SU-DHL-6 (cell line): ENCODE measurements at regions not wholly inside any gene's neighbourhood (a gene's known extent, or its start where the extent isn't known, plus 50 kb on each side); places are given as distances from the start of the nearest gene placed in this dataset.
A peak's percentile ranks its signal among the peaks of the same experiment; 100 is the strongest.

Source experiments
- H2AFZ ChIP-seq: fragments of 200-600 bp; sonication (generic); 2 replicates; pipeline ENCODE4 v1.6.1; 2014; ENCODE audit warnings: low read depth, mild to moderate bottlenecking, moderate library complexity, mixed read lengths, antibody characterized with exemption, low read length; ENCODE audit not compliant: severe bottlenecking
- H3F3A ChIP-seq: fragments of 200-600 bp; shearing (Covaris generic); 2 replicates; pipeline ENCODE4 v1.6.0; 2016; ENCODE audit warnings: antibody characterized with exemption, mild to moderate bottlenecking; ENCODE audit not compliant: insufficient read depth
- H3K27ac ChIP-seq: fragments of 200-600 bp; sonication (generic); 2 replicates; pipeline ENCODE4 v1.5.1; 2016; ENCODE audit warnings: low read depth, mild to moderate bottlenecking, low read length, moderate library complexity, mixed read lengths
- H3K27me3 ChIP-seq: fragments of 200-600 bp; sonication (generic), shearing (Covaris generic); 2 replicates; pipeline ENCODE4 v1.6.0; 2014; ENCODE audit warnings: mild to moderate bottlenecking, low read length
- H3K36me3 ChIP-seq: fragments of 200-600 bp; sonication (generic); 2 replicates; pipeline ENCODE4 v1.6.1; 2014; ENCODE audit warnings: mild to moderate bottlenecking, low read length, mixed read lengths
- H3K4me2 ChIP-seq: fragments of 300-600, 200-600 bp; shearing (Covaris generic), sonication (generic); 2 replicates; pipeline ENCODE4 v1.6.0; 2014; ENCODE audit warnings: low read length, low read depth, mild to moderate bottlenecking; ENCODE audit not compliant: poor library complexity, severe bottlenecking
- H3K4me3 ChIP-seq: fragments of 200-600 bp; sonication (generic); 2 replicates; pipeline ENCODE4 v1.5.1; 2014; ENCODE audit warnings: antibody characterized with exemption, low read length, mild to moderate bottlenecking, mixed read lengths; ENCODE audit not compliant: insufficient read depth, poor library complexity, severe bottlenecking
- H3K79me2 ChIP-seq: fragments of 200-600 bp; sonication (generic); 2 replicates; pipeline ENCODE4 v1.6.1; 2014; ENCODE audit warnings: mild to moderate bottlenecking, low read length, moderate library complexity; ENCODE audit not compliant: insufficient read depth
- H3K9ac ChIP-seq: fragments of 200-600 bp; sonication (generic); 2 replicates; pipeline ENCODE4 v1.7.0; 2014; ENCODE audit warnings: mild to moderate bottlenecking, low read length
- H3K9me2 ChIP-seq: fragments of 200-600 bp; sonication (generic); replicated peaks from 2 replicates; pipeline ENCODE4 v1.6.1; 2014; ENCODE audit warnings: low read length; ENCODE audit not compliant: insufficient read depth
- H3K9me3 ChIP-seq: fragments of 200-600 bp; sonication (generic); 2 replicates; pipeline ENCODE4 v1.6.1; 2014; ENCODE audit warnings: low read length, mixed read lengths; ENCODE audit not compliant: insufficient read depth
- H4K20me1 ChIP-seq: fragments of 200-600 bp; sonication (generic); 2 replicates; pipeline ENCODE4 v1.6.1; 2014; ENCODE audit warnings: low read depth, mild to moderate bottlenecking, antibody characterized with exemption, low read length, moderate library complexity, mixed read lengths
- CTCF ChIP-seq: fragments of 200-600 bp; sonication (generic); IDR thresholded peaks from one replicate; pipeline ENCODE4 v1.5.1; 2017; ENCODE audit warnings: antibody characterized with exemption, mild to moderate bottlenecking, low read length, moderate library complexity; ENCODE audit not compliant: insufficient read depth, poor library complexity, severe bottlenecking
- EZH2phosphoT487 ChIP-seq: fragments of 200-600 bp; sonication (generic), shearing (Covaris generic); conservative IDR thresholded peaks from 2 replicates; pipeline ENCODE4 v1.6.1; 2018; ENCODE audit warnings: mild to moderate bottlenecking, antibody characterized with exemption, low read length, moderate library complexity, mixed read lengths

GRCh38 chr1:189141056-189141455 lies 1336.6 kb downstream of the BRINP3 start:
- no peak overlapping the region for H3K4me3 ChIP-seq
- no peaks in the 10 kb centered on the region for H3K9me3 ChIP-seq
- no peak overlapping the region for H3K27ac ChIP-seq
- no peak overlapping the region for H2AFZ ChIP-seq
- no peak for TF ChIP-seq EZH2phosphoT487
- no peak for TF ChIP-seq CTCF
- no peaks in the 10 kb centered on the region for H3K79me2 ChIP-seq
- no peak overlapping the region for H3K9ac ChIP-seq
- no peaks in the 10 kb centered on the region for H3F3A ChIP-seq
- H4K20me1 ChIP-seq, result no peaks in the 10 kb centered on the region
- no peaks in the 10 kb centered on the region for H3K36me3 ChIP-seq
- H3K4me2 ChIP-seq, result no peak overlapping the region
- no peaks in the 10 kb centered on the region for H3K27me3 ChIP-seq
- no peaks in the 10 kb centered on the region for H3K9me2 ChIP-seq

- H3K36me3 ChIP-seq, result no peaks in the 10 kb centered on the region
- H3K9ac ChIP-seq, result no peak overlapping the region
- H2AFZ ChIP-seq, result no peak overlapping the region
- H3K4me2 ChIP-seq, result no peak overlapping the region
- H4K20me1 ChIP-seq, result no peaks in the 10 kb centered on the region
- H3K9me2 ChIP-seq, result no peaks in the 10 kb centered on the region
- no peak for TF ChIP-seq EZH2phosphoT487
- H3K27ac ChIP-seq, result no peak overlapping the region
- H3F3A ChIP-seq, result no peaks in the 10 kb centered on the region
- no peaks in the 10 kb centered on the region for H3K9me3 ChIP-seq
- no peaks in the 10 kb centered on the region for H3K79me2 ChIP-seq
- H3K4me3 ChIP-seq, result no peak overlapping the region
- no peaks in the 10 kb centered on the region for H3K27me3 ChIP-seq
Measured at GRCh38 chr1:189149547-189150375, 1327.9 kb downstream of the BRINP3 start.

- Histone ChIP-seq H3K4me2 (no peak overlapping the region), H2AFZ (peak overlapping the region; percentile 57), H3K9me3 (no peaks in the 10 kb centered on the region), H3K27me3 (no peaks in the 10 kb centered on the region), H3K79me2 (no peaks in the 10 kb centered on the region), H4K20me1 (no peaks in the 10 kb centered on the region), H3F3A (no peaks in the 10 kb centered on the region), H3K27ac (no peak overlapping the region), H3K9ac (no peak overlapping the region), H3K36me3 (no peaks in the 10 kb centered on the region), H3K9me2 (no peaks in the 10 kb centered on the region), H3K4me3 (no peak overlapping the region)
- TF ChIP-seq CTCF (no peak), EZH2phosphoT487 (no peak)
Measured at GRCh38 chr1:189150624-189151023, 1327.0 kb downstream of the BRINP3 start.

- H3K9ac ChIP-seq, result no peak overlapping the region
- peak overlapping the region; percentile 64 for H2AFZ ChIP-seq
- H3K36me3 ChIP-seq, result no peaks in the 10 kb centered on the region
- no peak overlapping the region for H3K4me3 ChIP-seq
- H3F3A ChIP-seq, result no peaks in the 10 kb centered on the region
- H3K9me3 ChIP-seq, result no peaks in the 10 kb centered on the region
- no peak overlapping the region for H3K27ac ChIP-seq
- no peaks in the 10 kb centered on the region for H3K79me2 ChIP-seq
- no peaks in the 10 kb centered on the region for H4K20me1 ChIP-seq
- no peaks in the 10 kb centered on the region for H3K9me2 ChIP-seq
- TF ChIP-seq EZH2phosphoT487 (no peak), CTCF (no peak)
- H3K4me2 ChIP-seq, result no peak overlapping the region
- no peaks in the 10 kb centered on the region for H3K27me3 ChIP-seq
Measured at GRCh38 chr1:189151361-189151760, 1326.3 kb downstream of the BRINP3 start.
